ENCODE measurements at regions not wholly inside any gene's neighbourhood (a gene's known extent, or its start where the extent isn't known, plus 50 kb on each side); places are given as distances from the start of the nearest gene placed in this dataset.
A peak's percentile ranks its signal among the peaks of the same experiment; 100 is the strongest.

DNA sequence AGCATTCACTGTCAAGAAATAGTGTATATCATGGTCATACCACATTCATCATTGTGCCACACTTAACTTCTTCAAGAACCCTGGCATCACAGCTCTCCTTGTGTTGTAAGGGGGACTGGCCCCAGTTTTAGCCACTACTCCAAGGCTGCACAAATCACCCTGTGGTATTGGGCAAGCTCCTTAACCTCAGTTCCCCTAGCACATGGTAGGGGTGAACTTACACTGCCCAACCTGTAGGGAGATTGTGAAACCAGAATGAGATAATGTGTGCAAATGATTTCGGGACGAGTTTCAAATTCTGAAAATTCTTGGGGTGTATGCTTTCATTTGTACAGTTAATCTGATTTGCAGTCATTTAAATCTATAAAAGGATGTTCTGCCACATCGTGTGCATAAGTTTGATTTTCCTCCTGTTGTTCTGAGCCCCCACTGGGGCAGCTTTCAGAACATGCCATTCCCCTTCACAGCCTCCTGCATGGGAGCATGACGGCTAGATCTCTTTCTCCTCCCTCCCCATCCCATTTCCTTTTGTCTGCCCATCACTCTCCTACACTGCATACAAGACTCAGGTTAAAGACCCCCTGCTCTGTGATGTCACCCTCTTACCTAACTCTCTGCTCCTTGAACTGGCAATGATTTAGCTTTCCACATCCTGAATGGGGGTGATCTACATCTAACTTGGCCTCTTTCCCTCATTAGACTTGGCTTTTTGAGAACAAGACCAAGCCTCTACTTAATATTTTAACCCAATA is 290.3 kb downstream of the CHRM3 start:
- no peak for DNase-seq (ENCODE audit: low read depth in 3 of 3, low spot score in 1 of 3)

GRCh38 chr1:239677362-239677761 is 291.0 kb downstream of the CHRM3 start:
- DNase-seq (ENCODE audit: low read depth in 3 of 3, low spot score in 1 of 3), result no peak

DNA sequence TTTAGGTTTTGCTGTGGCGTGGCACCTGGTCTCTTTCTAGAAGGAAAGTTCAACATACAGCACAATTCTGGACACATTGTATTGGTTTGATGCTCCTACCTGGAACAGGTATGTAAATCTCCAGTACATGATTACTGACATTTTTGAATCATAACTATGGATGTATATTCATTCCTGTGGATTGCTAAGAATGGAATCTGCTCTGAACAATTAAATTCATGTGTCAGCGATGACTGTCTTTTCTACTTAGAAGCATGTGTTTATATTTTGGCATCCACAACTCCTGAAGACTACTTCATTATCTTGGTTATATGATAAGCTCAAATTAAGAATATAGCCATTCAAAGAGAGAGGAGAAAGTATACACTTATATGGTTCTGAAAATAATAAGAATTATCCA is 291.8 kb downstream of the CHRM3 start:
- no peak for DNase-seq (ENCODE audit: low read depth in 3 of 3, low spot score in 1 of 3)

- DNase-seq (ENCODE audit: low read depth in 3 of 3, low spot score in 1 of 3), result no peak
These were observed 295.7 kb downstream of the CHRM3 start for GRCh38 chr1:239682046-239682445.

DNA sequence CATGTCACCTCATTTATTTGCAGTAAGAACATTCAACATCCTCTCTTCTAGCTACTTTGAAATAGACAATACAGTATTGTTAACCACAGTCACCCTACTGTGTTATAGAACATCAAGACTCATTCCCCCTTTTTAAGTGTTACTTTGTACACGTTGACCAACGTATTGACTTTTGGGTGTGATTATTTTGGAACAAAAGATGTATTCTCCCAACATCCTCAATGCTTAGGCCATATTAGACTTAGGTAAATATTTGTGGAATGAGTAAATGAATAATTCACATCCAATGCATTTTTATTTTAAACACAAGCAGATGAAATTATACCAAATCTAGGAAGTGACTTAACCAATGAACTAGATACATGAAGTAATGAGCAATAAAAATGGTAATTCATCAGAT is 296.6 kb downstream of the CHRM3 start:
- DNase-seq (ENCODE audit: low read depth in 3 of 3, low spot score in 1 of 3), result no peak

DNA sequence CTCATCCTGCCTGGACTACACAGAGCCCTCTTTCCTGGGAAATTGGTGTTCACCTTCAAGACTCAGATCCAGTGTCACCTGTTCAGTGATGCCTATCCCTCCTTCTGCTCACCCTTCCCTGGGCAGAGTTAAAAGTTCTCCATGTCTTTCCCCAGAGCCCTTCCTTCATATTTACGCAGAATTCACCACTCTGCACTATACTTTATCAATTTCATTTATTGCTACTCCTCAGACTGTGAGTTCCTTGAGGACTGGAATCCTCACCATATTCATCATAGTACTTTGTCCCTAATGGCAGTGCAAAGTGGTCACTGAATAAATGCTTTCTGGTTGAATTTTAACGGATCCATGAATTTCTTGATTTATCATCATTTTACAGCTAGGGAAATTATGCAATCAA is 300.0 kb downstream of the CHRM3 start:
- no peak for DNase-seq (ENCODE audit: low read depth in 3 of 3, low spot score in 1 of 3)

DNA sequence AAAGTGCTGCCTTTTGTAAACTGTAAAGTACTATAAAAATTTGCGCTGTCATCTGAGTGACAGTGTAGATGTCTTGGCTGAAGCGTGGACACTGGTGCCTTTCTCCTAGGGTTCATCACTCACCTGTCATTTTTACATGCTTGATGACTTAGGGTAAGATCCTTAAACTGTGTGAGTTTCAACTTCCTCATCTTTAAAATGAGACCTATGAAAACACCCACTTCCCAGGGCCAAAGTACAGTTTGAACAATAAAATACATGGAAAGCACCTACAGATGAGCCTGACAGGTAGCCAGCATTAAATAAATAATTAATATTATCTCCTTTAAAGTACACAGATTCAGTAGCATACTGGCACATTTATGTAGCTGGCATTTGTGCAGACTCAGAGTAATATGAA is 309.9 kb downstream of the CHRM3 start:
- no peak for DNase-seq (ENCODE audit: low read depth in 3 of 3, low spot score in 1 of 3)

GRCh38 chr1:239700667-239701066 is 314.3 kb downstream of the CHRM3 start:
- DNase-seq (ENCODE audit: low read depth in 3 of 3, low spot score in 1 of 3), result no peak

DNA sequence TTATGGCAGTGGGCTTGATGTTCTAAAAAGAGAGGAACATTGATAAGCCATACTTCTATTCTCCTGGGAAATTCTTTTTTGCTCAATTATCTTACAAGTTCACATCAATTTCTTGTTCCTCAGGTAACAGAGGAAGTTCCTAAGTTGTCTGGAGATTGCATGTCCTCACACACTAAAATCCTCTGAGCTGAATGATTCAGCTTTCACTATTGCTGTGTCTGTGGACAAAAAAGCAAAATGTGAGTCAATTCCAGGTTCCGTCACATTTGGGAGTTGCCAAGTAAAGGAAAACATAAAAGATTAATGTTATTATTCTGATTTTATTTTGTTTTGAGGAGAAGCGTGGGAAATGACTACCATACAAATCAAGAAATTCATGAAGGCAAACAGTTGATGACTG is 316.7 kb downstream of the CHRM3 start:
- DNase-seq (ENCODE audit: low read depth in 3 of 3, low spot score in 1 of 3), result no peak

DNA sequence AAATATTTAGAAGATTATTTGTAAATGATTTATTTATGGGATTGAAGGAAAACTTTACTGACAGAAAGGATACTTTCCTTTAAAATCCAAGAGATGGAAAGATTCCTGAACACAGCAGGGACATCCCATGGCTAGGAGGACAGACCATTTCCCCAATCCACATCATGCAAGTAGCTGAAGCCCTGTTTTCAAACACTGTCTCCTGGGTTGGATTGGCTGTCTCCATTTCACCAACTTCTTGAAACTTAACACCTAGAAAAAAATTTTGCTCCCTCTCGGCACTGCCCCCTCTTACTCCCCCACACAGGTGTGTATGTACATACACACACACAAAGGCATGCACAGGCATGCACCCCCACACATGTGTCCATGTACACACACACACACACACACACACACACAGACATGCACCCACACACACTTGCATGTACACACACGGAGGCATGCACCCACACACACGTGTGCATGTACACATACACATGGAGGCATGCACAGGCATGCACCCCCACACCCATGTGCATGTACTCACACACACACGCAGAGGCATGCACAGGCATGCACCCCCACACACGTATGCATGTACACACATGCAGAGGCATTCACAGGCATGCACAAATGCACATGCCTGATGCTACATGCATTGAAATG is 320.0 kb downstream of the CHRM3 start:
- no peak for DNase-seq (ENCODE audit: low read depth in 3 of 3, low spot score in 1 of 3)

- DNase-seq (ENCODE audit: low read depth in 3 of 3, low spot score in 1 of 3), result no peak
These were observed 321.2 kb downstream of the CHRM3 start for GRCh38 chr1:239707615-239708014.

- no peak for DNase-seq (ENCODE audit: low read depth in 3 of 3, low spot score in 1 of 3)
These were observed 322.3 kb downstream of the CHRM3 start for GRCh38 chr1:239708622-239709021.

GRCh38 chr1:239711768-239712167 is 325.4 kb downstream of the CHRM3 start:
- no peak for DNase-seq (ENCODE audit: low read depth in 3 of 3, low spot score in 1 of 3)

GRCh38 chr1:239717097-239717917 is 330.9 kb downstream of the CHRM3 start:
- no peak for DNase-seq (ENCODE audit: low read depth in 3 of 3, low spot score in 1 of 3)

DNA sequence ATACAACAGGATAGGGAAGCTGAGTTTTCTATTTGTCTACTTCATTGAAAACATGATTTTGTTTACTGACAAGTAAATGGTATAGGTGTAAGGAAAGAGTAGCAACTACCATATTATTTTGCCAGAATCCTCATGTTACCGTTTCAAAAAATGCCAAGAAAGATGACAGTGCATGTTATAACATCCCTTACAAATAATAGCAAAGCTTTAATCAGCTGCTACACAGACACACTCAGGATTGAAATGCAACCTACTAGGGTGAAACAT is 331.5 kb downstream of the CHRM3 start:
- no peak for DNase-seq (ENCODE audit: low read depth in 3 of 3, low spot score in 1 of 3)

DNA sequence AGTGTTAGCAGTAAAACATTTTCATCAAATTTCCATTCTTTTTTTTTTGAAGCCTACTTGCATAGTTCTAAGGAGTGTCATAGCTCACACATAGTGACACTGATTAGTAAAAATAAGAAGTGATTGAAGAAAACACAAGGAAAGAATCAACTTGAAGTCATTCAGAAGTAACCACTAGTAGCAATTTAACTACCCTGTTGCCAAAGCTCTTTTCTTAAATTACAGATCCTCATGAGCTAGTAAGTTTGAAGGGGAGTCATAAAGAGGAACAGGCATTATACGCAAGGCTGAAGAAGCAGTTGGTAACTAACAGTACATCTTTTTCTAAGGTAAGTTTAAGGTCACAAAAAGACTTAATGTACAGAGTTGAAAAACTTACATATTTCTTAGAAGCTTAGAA is 332.2 kb downstream of the CHRM3 start:
- no peak for DNase-seq (ENCODE audit: low read depth in 3 of 3, low spot score in 1 of 3)

DNA sequence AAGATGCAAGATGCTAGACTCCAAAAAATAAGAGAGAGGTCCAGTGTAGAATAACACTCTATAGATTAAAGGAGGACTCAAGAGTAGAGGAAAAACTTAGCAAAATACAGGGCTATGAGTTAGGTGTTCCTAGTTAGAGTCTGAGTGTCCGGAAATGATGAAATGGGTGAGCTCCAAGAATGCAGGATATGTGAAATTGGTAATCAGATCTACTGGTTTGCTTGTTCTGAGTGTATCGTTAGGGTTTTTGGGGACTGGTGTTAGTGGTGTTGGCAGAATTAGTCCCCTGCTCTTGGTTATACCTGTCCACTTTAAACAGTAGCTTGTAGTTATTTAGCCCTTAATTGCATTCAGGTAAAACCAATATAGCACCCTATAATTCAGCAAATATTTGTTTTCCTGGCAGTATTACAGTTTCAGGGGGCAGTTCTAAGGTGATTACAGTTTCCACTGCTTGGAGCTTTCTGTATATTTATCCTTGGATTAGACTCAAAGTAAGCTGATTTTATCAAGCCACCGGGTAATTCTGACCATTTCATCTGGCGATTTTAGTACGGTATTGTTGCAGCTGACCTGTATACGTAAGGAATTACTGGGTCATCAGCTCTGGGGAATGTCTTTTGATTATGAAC is 332.7 kb downstream of the CHRM3 start:
- no peak for DNase-seq (ENCODE audit: low read depth in 3 of 3, low spot score in 1 of 3)

DNA sequence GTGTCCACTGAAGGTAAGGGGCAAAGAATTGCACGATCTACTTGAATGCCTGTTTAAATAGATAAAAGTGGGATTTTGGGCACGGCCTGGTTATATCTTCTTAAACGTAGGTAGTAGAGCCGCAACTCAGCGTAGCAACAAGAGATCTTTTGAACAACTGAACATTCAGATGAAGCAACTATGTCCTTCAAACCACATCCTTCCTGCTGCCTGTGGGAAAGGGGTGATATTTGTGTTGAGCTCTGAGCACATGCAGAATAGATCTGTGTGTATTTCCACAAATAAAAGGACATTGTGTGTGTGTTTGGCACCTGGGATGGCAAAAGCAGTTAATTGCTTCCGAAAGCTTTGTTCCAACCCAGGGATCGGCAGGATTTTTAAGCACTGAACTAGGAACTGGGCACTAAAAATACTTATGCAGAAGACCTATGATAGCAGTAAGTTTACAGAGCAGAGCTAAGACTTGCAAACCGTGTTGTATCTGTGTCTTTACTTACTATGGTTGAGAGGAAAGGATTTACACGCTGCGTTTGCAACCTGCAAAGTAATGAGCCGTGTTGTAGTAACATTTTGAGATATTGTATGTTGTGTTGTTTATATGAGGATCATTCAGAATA is 333.4 kb downstream of the CHRM3 start:
- DNase-seq (ENCODE audit: low read depth in 3 of 3, low spot score in 1 of 3), result peak in 1 of 3 donors; percentile 12

DNA sequence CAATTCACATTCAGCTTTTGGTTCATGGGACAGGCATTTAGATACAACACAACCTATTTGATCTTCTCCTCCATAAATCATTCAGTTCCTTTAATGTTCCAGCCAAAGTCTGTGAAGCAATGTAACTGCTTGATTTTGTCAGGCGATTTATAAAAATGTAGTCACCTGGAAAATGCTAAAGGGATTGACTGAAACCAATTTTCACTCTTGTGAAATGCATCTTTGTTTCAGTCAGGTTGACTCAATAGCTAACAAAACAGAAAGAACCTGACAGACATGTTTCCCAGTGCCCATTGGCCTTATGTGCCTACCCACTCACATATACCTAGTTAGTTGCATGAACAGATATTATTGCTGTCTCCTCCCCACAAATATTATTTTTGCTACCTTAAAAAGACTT is 335.7 kb downstream of the CHRM3 start:
- DNase-seq (ENCODE audit: low read depth in 3 of 3, low spot score in 1 of 3), result no peak

- no peak for DNase-seq (ENCODE audit: low read depth in 3 of 3, low spot score in 1 of 3)
These were observed 337.5 kb downstream of the CHRM3 start for GRCh38 chr1:239723776-239724367.

DNA sequence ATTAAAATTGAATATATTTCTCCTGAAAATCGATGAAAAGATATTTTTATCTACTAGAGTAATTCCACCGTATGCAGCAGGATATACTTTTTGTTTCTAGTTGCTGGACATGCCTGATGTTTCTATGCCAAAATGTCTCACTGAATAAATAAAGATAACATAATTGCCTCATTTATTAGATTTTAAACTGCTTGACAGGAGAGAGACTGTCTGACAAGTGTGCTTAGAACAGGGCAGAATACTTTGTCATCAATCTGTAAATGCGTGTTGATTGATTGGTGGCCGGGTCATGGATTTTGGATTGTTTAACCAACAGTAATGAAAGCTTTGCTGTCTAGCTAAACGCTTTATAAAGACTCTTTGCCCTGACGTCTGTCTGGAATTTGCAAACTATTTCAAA is 339.0 kb downstream of the CHRM3 start:
- DNase-seq (ENCODE audit: low read depth in 3 of 3, low spot score in 1 of 3), result no peak

Measured in stimulated activated CD4-positive, alpha-beta T cell treated with anti-CD3 and anti-CD28 coated beads, TNF-alpha, amount 100 ng/mL, for 1 hour (primary cell).